Stimulated activated naive CD8-positive, alpha-beta T cell treated with anti-CD3 and anti-CD28 coated beads, Interleukin-15, Interleukin-2, amounts not matched to agents 100 ng/mL and 50 ng/mL, for 24 hours (primary cell): ENCODE measurements at regions not wholly inside any gene's neighbourhood (a gene's known extent, or its start where the extent isn't known, plus 50 kb on each side); places are given as distances from the start of the nearest gene placed in this dataset.
"Not testable (repeated sequence)": the region's sequence is repeated elsewhere in the genome, so short reads cannot be mapped to it uniquely, and the experiment has no call there.

Experiments used
- H3K27ac Mint-ChIP-seq: one replicate; pipeline ENCODE4 v1.8.0; 2021; ENCODE audit warnings: mild to moderate bottlenecking, mixed read lengths
- H3K27me3 Mint-ChIP-seq: one replicate; pipeline ENCODE4 v1.8.0; 2021; ENCODE audit warnings: mixed read lengths
- H3K36me3 Mint-ChIP-seq: one replicate; pipeline ENCODE4 v1.8.0; 2021; ENCODE audit warnings: low read depth, mixed read lengths
- H3K4me1 Mint-ChIP-seq: one replicate; pipeline ENCODE4 v1.8.0; 2021; ENCODE audit warnings: low read depth, mixed read lengths
- H3K4me3 Mint-ChIP-seq: one replicate; pipeline ENCODE4 v1.8.0; 2021; ENCODE audit warnings: mild to moderate bottlenecking, mixed read lengths
- H3K9me3 Mint-ChIP-seq: one replicate; pipeline ENCODE4 v1.8.0; 2021; ENCODE audit warnings: mixed read lengths

GRCh38 chr5:40202814-40203440, 476.8 kb upstream of the PTGER4 start:
- H3K27ac Mint-ChIP-seq, result no peak overlapping the region
- H3K27me3 Mint-ChIP-seq, result no peaks in the 10 kb centered on the region
- peaks cover 11% of the 10 kb centered on the region for H3K4me1 Mint-ChIP-seq
- H3K4me3 Mint-ChIP-seq, result no peak overlapping the region
- H3K36me3 Mint-ChIP-seq, result no peaks in the 10 kb centered on the region
- H3K9me3 Mint-ChIP-seq, result peaks cover 3% of the 10 kb centered on the region

- Mint-ChIP-seq H3K27ac (no peak overlapping the region), H3K4me3 (no peak overlapping the region), H3K27me3 (no peaks in the 10 kb centered on the region), H3K4me1 (no peaks in the 10 kb centered on the region), H3K36me3 (no peaks in the 10 kb centered on the region), H3K9me3 (no peaks in the 10 kb centered on the region)
These were observed 481.0 kb upstream of the PTGER4 start for GRCh38 chr5:40198736-40199135.

GRCh38 chr5:40195574-40195973, 484.1 kb upstream of the PTGER4 start:
- H3K36me3 Mint-ChIP-seq, H3K4me1 Mint-ChIP-seq, H3K27ac Mint-ChIP-seq, H3K27me3 Mint-ChIP-seq, H3K4me3 Mint-ChIP-seq, H3K9me3 Mint-ChIP-seq: not testable (repeated sequence)

- Mint-ChIP-seq H3K4me1 (no peaks in the 10 kb centered on the region), H3K27ac (no peak overlapping the region), H3K4me3 (no peak overlapping the region)
These were observed 488.6 kb upstream of the PTGER4 start for GRCh38 chr5:40191150-40191549.

GRCh38 chr5:40172721-40173120, 507.0 kb upstream of the PTGER4 start:
- H3K9me3 Mint-ChIP-seq, result peaks cover 28% of the 10 kb centered on the region
- no peaks in the 10 kb centered on the region for H3K4me1 Mint-ChIP-seq
- H3K4me3 Mint-ChIP-seq, result no peak overlapping the region
- peaks cover 6% of the 10 kb centered on the region for H3K27me3 Mint-ChIP-seq
- H3K27ac Mint-ChIP-seq, result no peak overlapping the region
- peaks cover 5% of the 10 kb centered on the region for H3K36me3 Mint-ChIP-seq

More at GRCh38 chr5:40191150-40191549, 488.6 kb upstream of the PTGER4 start:
- no peaks in the 10 kb centered on the region for H3K36me3 Mint-ChIP-seq
- no peaks in the 10 kb centered on the region for H3K27me3 Mint-ChIP-seq
- H3K9me3 Mint-ChIP-seq, result no peaks in the 10 kb centered on the region

GRCh38 chr5:40171971-40172370, 507.7 kb upstream of the PTGER4 start:
- H3K27ac Mint-ChIP-seq, result no peak overlapping the region
- no peak overlapping the region for H3K4me3 Mint-ChIP-seq

GRCh38 chr5:40167283-40167682, 512.4 kb upstream of the PTGER4 start:
- H3K36me3 Mint-ChIP-seq, result no peaks in the 10 kb centered on the region
- no peaks in the 10 kb centered on the region for H3K4me1 Mint-ChIP-seq
- H3K4me3 Mint-ChIP-seq, result no peak overlapping the region
- peaks cover 11% of the 10 kb centered on the region for H3K9me3 Mint-ChIP-seq
- H3K27me3 Mint-ChIP-seq, result peaks cover 10% of the 10 kb centered on the region
- H3K27ac Mint-ChIP-seq, result no peak overlapping the region

More at GRCh38 chr5:40171971-40172370, 507.7 kb upstream of the PTGER4 start:
- Mint-ChIP-seq H3K27me3 (peaks cover 6% of the 10 kb centered on the region), H3K9me3 (peaks cover 28% of the 10 kb centered on the region), H3K36me3 (peaks cover 4% of the 10 kb centered on the region), H3K4me1 (no peaks in the 10 kb centered on the region)

- H3K27me3 Mint-ChIP-seq, result peaks cover 10% of the 10 kb centered on the region
- H3K4me3 Mint-ChIP-seq, result no peak overlapping the region
- H3K27ac Mint-ChIP-seq, result no peak overlapping the region
- no peaks in the 10 kb centered on the region for H3K36me3 Mint-ChIP-seq
- H3K4me1 Mint-ChIP-seq, result no peaks in the 10 kb centered on the region
- H3K9me3 Mint-ChIP-seq, result peaks cover 11% of the 10 kb centered on the region
These were observed 512.9 kb upstream of the PTGER4 start for GRCh38 chr5:40166802-40167201.

GRCh38 chr5:40165789-40166728, 513.7 kb upstream of the PTGER4 start:
- peaks cover 11% of the 10 kb centered on the region for H3K9me3 Mint-ChIP-seq
- no peak overlapping the region for H3K4me3 Mint-ChIP-seq
- peaks cover 10% of the 10 kb centered on the region for H3K27me3 Mint-ChIP-seq
- H3K27ac Mint-ChIP-seq, result no peak overlapping the region
- no peaks in the 10 kb centered on the region for H3K4me1 Mint-ChIP-seq
- no peaks in the 10 kb centered on the region for H3K36me3 Mint-ChIP-seq

GRCh38 chr5:40165106-40165788, 514.5 kb upstream of the PTGER4 start:
- Mint-ChIP-seq H3K27ac (no peak overlapping the region), H3K27me3 (peaks cover 10% of the 10 kb centered on the region)

GRCh38 chr5:40160435-40160834, 519.3 kb upstream of the PTGER4 start:
- H3K27ac Mint-ChIP-seq, result no peak overlapping the region
- H3K4me3 Mint-ChIP-seq, result no peak overlapping the region
- peaks cover 4% of the 10 kb centered on the region for H3K27me3 Mint-ChIP-seq
- no peaks in the 10 kb centered on the region for H3K36me3 Mint-ChIP-seq
- H3K9me3 Mint-ChIP-seq, result no peaks in the 10 kb centered on the region
- no peaks in the 10 kb centered on the region for H3K4me1 Mint-ChIP-seq

More at GRCh38 chr5:40165106-40165788, 514.5 kb upstream of the PTGER4 start:
- H3K36me3 Mint-ChIP-seq, result no peaks in the 10 kb centered on the region
- H3K4me1 Mint-ChIP-seq, result no peaks in the 10 kb centered on the region
- H3K9me3 Mint-ChIP-seq, result peaks cover 10% of the 10 kb centered on the region
- H3K4me3 Mint-ChIP-seq, result no peak overlapping the region

- no peaks in the 10 kb centered on the region for H3K9me3 Mint-ChIP-seq
- no peaks in the 10 kb centered on the region for H3K4me1 Mint-ChIP-seq
- no peak overlapping the region for H3K4me3 Mint-ChIP-seq
- no peak overlapping the region for H3K27ac Mint-ChIP-seq
- no peaks in the 10 kb centered on the region for H3K36me3 Mint-ChIP-seq
- H3K27me3 Mint-ChIP-seq, result peaks cover 6% of the 10 kb centered on the region
These were observed 525.5 kb upstream of the PTGER4 start for GRCh38 chr5:40154194-40154593.

GRCh38 chr5:40150896-40151295, 528.8 kb upstream of the PTGER4 start:
- H3K4me3 Mint-ChIP-seq, result no peak overlapping the region
- H3K4me1 Mint-ChIP-seq, result no peaks in the 10 kb centered on the region
- no peaks in the 10 kb centered on the region for H3K36me3 Mint-ChIP-seq
- peaks cover 6% of the 10 kb centered on the region for H3K27me3 Mint-ChIP-seq
- H3K27ac Mint-ChIP-seq, result no peak overlapping the region
- no peaks in the 10 kb centered on the region for H3K9me3 Mint-ChIP-seq

GRCh38 chr5:40141896-40142295, 537.8 kb upstream of the PTGER4 start:
- Mint-ChIP-seq H3K27ac (no peak overlapping the region), H3K36me3 (no peaks in the 10 kb centered on the region), H3K9me3 (peaks cover 4% of the 10 kb centered on the region), H3K4me3 (no peak overlapping the region), H3K4me1 (no peaks in the 10 kb centered on the region), H3K27me3 (peaks cover 4% of the 10 kb centered on the region)

GRCh38 chr5:40141418-40141817, 538.3 kb upstream of the PTGER4 start:
- no peak overlapping the region for H3K4me3 Mint-ChIP-seq
- H3K9me3 Mint-ChIP-seq, result peaks cover 4% of the 10 kb centered on the region
- no peak overlapping the region for H3K27ac Mint-ChIP-seq
- no peaks in the 10 kb centered on the region for H3K36me3 Mint-ChIP-seq
- H3K27me3 Mint-ChIP-seq, result peaks cover 4% of the 10 kb centered on the region
- H3K4me1 Mint-ChIP-seq, result no peaks in the 10 kb centered on the region
